K562 (cell line): ENCODE measurements at regions not wholly inside any gene's neighbourhood (a gene's known extent, or its start where the extent isn't known, plus 50 kb on each side); places are given as distances from the start of the nearest gene placed in this dataset.

Experiments used
- ATAC-seq: fragments of 200-7000 bp; cut with Tn5 transposase; 3 replicates; pipeline ENCODE4 v1.9.1; 2020; ENCODE audit warnings: moderate library complexity
- BruUV-seq: library from RNA; stranded (reverse); fragments of 400-500 nt; replicated peaks from 2 replicates; lab custom pipeline; 2021; lab: Mats Ljungman, UMichigan
- CTCF ChIA-PET: fragments of 300-600 bp; formaldehyde crosslinking; extraction: SDS; loops from one replicate; lab custom pipeline; 2021; ENCODE audit warnings: low intra/inter-chr PET ratio; lab: Yijun Ruan, JAX
- POLR2A ChIA-PET: fragments of 300-600, 350-650 bp; sonication (Branson Sonifier 250); formaldehyde crosslinking; extraction: SDS; loops from one replicate; lab custom pipeline; 2021; ENCODE audit warnings: antibody characterized with exemption, inconsistent platforms; lab: Yijun Ruan, JAX
- DNase-seq, 4 experiments: peaks; one replicate each; pipeline versions ENCODE4 v3.0.0 to v3.0.0-alpha.2; 2011 to 2018; ENCODE audit warnings: low spot score in 3 of 4, mixed read lengths in 3 of 4; ENCODE audit errors: extremely low read depth in 1 of 4
- FAIRE-seq: peaks from 2 replicates; lab custom pipeline; 2011; peaks lifted over from hg19 to GRCh38; lab: Jason Lieb, UNC
- H2AFZ ChIP-seq: 2 replicates; pipeline ENCODE4 v1.6.0; 2011; ENCODE audit warnings: low read depth, low read length, control low read depth, inconsistent platforms
- H3K27ac ChIP-seq: fragments of 200-600 bp; 3 replicates; pipeline ENCODE4 v1.8.0; 2011; ENCODE audit warnings: low read depth, mild to moderate bottlenecking, control low read depth, inconsistent platforms, low read length, moderate library complexity, mixed read lengths; ENCODE audit errors: extremely low read depth
- H3K27me3 ChIP-seq, 2 experiments: fragments of 300-600 bp in 1 of 2; 2 replicates in 1 of 2; 3 replicates in 1 of 2; pipeline versions ENCODE4 v1.6.0 to v1.8.0; 2011; ENCODE audit warnings: inconsistent platforms in 2 of 2, low read length in 2 of 2, mild to moderate bottlenecking in 1 of 2, mixed read lengths in 1 of 2, moderate library complexity in 1 of 2; ENCODE audit not compliant: control insufficient read depth in 2 of 2, insufficient read depth in 2 of 2
- H3K36me3 ChIP-seq: fragments of 300-600 bp; 3 replicates; pipeline ENCODE4 v1.8.0; 2011; ENCODE audit warnings: mild to moderate bottlenecking, low read length, inconsistent platforms; ENCODE audit not compliant: control insufficient read depth, insufficient read depth
- H3K4me1 ChIP-seq, 2 experiments: fragments of 200-600 bp in 1 of 2; replicated peaks in 1 of 2; 2 replicates in 1 of 2; 3 replicates in 1 of 2; pipeline versions ENCODE4 v1.5.1 to v1.8.0; 2011; ENCODE audit warnings: inconsistent platforms in 2 of 2, low read length in 2 of 2, mild to moderate bottlenecking in 1 of 2, mixed read lengths in 1 of 2, moderate library complexity in 1 of 2; ENCODE audit not compliant: control insufficient read depth in 2 of 2, insufficient read depth in 2 of 2
- H3K4me2 ChIP-seq: 2 replicates; pipeline ENCODE4 v1.6.1; 2011; ENCODE audit warnings: low read length, control low read depth, inconsistent platforms, mixed read lengths; ENCODE audit not compliant: insufficient read depth
- H3K4me3 ChIP-seq: fragments of 200-600 bp; sonication (generic), shearing (Covaris generic); 2 replicates; pipeline ENCODE4 v1.5.1; 2016; ENCODE audit warnings: control low read depth, inconsistent platforms
- H3K79me2 ChIP-seq: fragments of 200-600 bp; 3 replicates; pipeline ENCODE4 v1.8.0; 2011; ENCODE audit warnings: low read length, inconsistent platforms; ENCODE audit not compliant: control insufficient read depth, insufficient read depth
- H3K9ac ChIP-seq, 2 experiments: 2 replicates each; pipeline versions ENCODE4 v1.6.0 to v1.6.1; 2011; ENCODE audit warnings: low read depth in 2 of 2, low read length in 2 of 2, control low read depth in 1 of 2, inconsistent platforms in 1 of 2, mild to moderate bottlenecking in 1 of 2, mixed read lengths in 1 of 2; ENCODE audit not compliant: insufficient read depth in 1 of 2
- H3K9me1 ChIP-seq: one replicate; pipeline ENCODE4 v1.6.0; 2011; ENCODE audit warnings: inconsistent platforms, mild to moderate bottlenecking, low read length, moderate library complexity; ENCODE audit not compliant: control insufficient read depth, insufficient read depth
- H3K9me3 ChIP-seq: replicated peaks from 2 replicates; pipeline ENCODE4 v1.5.1; 2011; ENCODE audit warnings: low read depth, low read length, inconsistent platforms; ENCODE audit not compliant: control insufficient read depth, insufficient read depth
- H4K20me1 ChIP-seq: replicated peaks from 2 replicates; pipeline ENCODE4 v1.6.1; 2011; ENCODE audit warnings: low read length, inconsistent platforms, mixed read lengths; ENCODE audit not compliant: control insufficient read depth, insufficient read depth
- EP300 ChIP-seq: IDR thresholded peaks from 2 replicates; pipeline ENCODE4 v1.6.1; 2012; ENCODE audit warnings: low read length, improper control_type of control experiment
- MTA1 ChIP-seq: fragments of 450-650 bp; IDR thresholded peaks from 2 replicates; pipeline ENCODE4 v1.6.1; 2017; ENCODE audit warnings: borderline replicate concordance
- NR1H2 ChIP-seq: sonication (generic); formaldehyde crosslinking; IDR thresholded peaks from 2 replicates; pipeline ENCODE4 v1.4.0; 2020; ENCODE audit warnings: mild to moderate bottlenecking, missing genetic modification reagents
- ZKSCAN3 ChIP-seq: fragments of 250-450 bp; sonication (Bioruptor Pico); IDR thresholded peaks from 2 replicates; pipeline ENCODE4 v1.4.0; 2020
- WGBS: fragments of 100-300 bp; shearing (Covaris generic); methylation state at CpG from one replicate; pipeline ENCODE4 v1.1.6; 2016; ENCODE audit warnings: low coverage, mixed read lengths; ENCODE audit not compliant: insufficient coverage; ENCODE audit errors: missing lambda C conversion rate; 5-methylcytosine and 5-hydroxymethylcytosine counted together
- in situ Hi-C: fragments of 300-500 bp; cut with MboI; formaldehyde crosslinking; loops from 4 replicates; pipeline ENCODE4 v1.15.0; 2018; ENCODE audit warnings: inconsistent platforms, mixed read lengths
- intact Hi-C: fragments of 100-400 bp; cut with micrococcal nuclease; formaldehyde crosslinking; loops from 2 replicates; pipeline ENCODE4 v1.14.2; 2022
- TF ChIP-seq, protein P1 (sequence below): fragments of 200-800 bp; sonication (Bioruptor generic); IDR thresholded peaks from 2 replicates; pipeline ENCODE4 v1.6.1; 2016; ENCODE audit warnings: missing genetic modification characterization, missing compliant biosample characterization

GRCh38 chrX:1802912-1803311, 188.1 kb downstream of the ASMT start:
- intact Hi-C loops: no loop called here

More at GRCh38 chrX:1802912-1803311, 188.1 kb downstream of the ASMT start:
- ATAC-seq (no peak), DNase-seq (no peak), FAIRE-seq (no peak)
- Histone ChIP-seq H2AFZ (no peak overlapping the region), H3K36me3 (no peaks in the 10 kb centered on the region), H3K27ac (no peak overlapping the region), H3K4me3 (no peak overlapping the region), H4K20me1 (no peaks in the 10 kb centered on the region), H3K9me3 (no peaks in the 10 kb centered on the region), H3K4me1 (no peaks in the 10 kb centered on the region; a peak in 1 of 5 replicates), H3K27me3 (no peaks in the 10 kb centered on the region), H3K9ac (no peak overlapping the region), H3K9me1 (no peaks in the 10 kb centered on the region), H3K79me2 (no peaks in the 10 kb centered on the region), H3K4me2 (no peak overlapping the region)
- POLR2A ChIA-PET: no interaction called here
- CTCF ChIA-PET: no interaction called here
- TF ChIP-seq, protein P1, sequence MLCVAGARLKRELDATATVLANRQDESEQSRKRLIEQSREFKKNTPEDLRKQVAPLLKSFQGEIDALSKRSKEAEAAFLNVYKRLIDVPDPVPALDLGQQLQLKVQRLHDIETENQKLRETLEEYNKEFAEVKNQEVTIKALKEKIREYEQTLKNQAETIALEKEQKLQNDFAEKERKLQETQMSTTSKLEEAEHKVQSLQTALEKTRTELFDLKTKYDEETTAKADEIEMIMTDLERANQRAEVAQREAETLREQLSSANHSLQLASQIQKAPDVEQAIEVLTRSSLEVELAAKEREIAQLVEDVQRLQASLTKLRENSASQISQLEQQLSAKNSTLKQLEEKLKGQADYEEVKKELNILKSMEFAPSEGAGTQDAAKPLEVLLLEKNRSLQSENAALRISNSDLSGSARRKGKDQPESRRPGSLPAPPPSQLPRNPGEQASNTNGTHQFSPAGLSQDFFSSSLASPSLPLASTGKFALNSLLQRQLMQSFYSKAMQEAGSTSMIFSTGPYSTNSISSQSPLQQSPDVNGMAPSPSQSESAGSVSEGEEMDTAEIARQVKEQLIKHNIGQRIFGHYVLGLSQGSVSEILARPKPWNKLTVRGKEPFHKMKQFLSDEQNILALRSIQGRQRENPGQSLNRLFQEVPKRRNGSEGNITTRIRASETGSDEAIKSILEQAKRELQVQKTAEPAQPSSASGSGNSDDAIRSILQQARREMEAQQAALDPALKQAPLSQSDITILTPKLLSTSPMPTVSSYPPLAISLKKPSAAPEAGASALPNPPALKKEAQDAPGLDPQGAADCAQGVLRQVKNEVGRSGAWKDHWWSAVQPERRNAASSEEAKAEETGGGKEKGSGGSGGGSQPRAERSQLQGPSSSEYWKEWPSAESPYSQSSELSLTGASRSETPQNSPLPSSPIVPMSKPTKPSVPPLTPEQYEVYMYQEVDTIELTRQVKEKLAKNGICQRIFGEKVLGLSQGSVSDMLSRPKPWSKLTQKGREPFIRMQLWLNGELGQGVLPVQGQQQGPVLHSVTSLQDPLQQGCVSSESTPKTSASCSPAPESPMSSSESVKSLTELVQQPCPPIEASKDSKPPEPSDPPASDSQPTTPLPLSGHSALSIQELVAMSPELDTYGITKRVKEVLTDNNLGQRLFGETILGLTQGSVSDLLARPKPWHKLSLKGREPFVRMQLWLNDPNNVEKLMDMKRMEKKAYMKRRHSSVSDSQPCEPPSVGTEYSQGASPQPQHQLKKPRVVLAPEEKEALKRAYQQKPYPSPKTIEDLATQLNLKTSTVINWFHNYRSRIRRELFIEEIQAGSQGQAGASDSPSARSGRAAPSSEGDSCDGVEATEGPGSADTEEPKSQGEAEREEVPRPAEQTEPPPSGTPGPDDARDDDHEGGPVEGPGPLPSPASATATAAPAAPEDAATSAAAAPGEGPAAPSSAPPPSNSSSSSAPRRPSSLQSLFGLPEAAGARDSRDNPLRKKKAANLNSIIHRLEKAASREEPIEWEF: peak; percentile 92
- TF ChIP-seq EP300: no peak
- TF ChIP-seq ZKSCAN3: no peak
- no peak for TF ChIP-seq NR1H2 (CRISPR knock-in tag)
- peak; percentile 57; the same call in 1 of the 2 replicates for TF ChIP-seq MTA1
- no TSS peak for BruUV-seq
- WGBS: 3% methylated on average over 6 of the region's 6 CpGs
- in situ Hi-C loops: no loop called here
